COLO668 (cell line): ENCODE measurements at regions not wholly inside any gene's neighbourhood (a gene's known extent, or its start where the extent isn't known, plus 50 kb on each side); places are given as distances from the start of the nearest gene placed in this dataset.
A peak's percentile ranks its signal among the peaks of the same experiment; 100 is the strongest.
"Not testable (repeated sequence)": the region's sequence is repeated elsewhere in the genome, so short reads cannot be mapped to it uniquely, and the experiment has no call there.

Source experiments
- DNase-seq: peaks from one replicate; lab custom pipeline; 2025; ENCODE audit not compliant: unreplicated experiment; lab: John Stamatoyannopoulos, UW

- peak; percentile 79 for DNase-seq
These were observed 402.5 kb downstream of the STK39 start for GRCh38 chr2:167844714-167845530.

- no peak for DNase-seq
These were observed 403.7 kb downstream of the STK39 start for GRCh38 chr2:167843657-167844056.

- no peak for DNase-seq
These were observed 404.2 kb downstream of the STK39 start for GRCh38 chr2:167843217-167843616.

DNA sequence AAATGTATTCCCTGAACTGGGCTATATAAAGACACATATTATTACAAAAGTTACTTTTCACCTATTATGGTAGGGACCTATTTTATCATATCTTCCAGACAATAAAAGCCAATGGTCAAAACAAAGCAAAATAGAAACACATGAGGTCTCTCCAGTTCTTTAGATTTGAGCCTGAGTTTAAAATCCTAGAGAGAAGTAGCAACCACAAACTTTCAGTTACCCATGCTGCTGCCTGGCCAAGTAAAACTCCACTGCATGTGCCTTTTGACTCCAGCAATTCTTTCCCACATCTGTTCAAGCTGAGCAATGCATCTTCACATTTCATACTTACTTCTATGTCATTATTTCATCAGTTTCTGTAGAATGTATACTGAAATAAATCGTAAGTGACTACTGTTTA, 405.3 kb downstream of the STK39 start:
- no peak for DNase-seq

DNA sequence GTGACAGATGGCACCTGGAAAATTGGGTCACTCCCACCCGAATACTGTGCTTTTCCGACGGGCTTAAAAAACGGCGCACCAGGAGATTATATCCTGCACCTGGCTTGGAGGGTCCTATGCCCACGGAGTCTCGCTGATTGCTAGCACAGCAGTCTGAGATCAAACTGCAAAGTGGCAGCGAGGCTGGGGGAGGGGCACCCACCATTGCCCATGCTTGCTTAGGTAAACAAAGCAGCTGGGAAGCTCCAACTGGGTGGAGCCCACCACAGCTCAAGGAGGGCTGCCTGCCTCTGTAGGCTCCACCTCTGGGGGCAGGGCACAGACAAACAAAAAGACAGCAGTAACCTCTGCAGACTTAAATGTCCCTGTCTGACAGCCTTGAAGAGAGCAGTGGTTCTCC, 412.1 kb downstream of the STK39 start:
- not testable (repeated sequence) for DNase-seq

GRCh38 chr2:167834707-167835106, 412.7 kb downstream of the STK39 start:
- DNase-seq: no peak

- no peak for DNase-seq
These were observed 414.1 kb downstream of the STK39 start for GRCh38 chr2:167833294-167833693.

DNA sequence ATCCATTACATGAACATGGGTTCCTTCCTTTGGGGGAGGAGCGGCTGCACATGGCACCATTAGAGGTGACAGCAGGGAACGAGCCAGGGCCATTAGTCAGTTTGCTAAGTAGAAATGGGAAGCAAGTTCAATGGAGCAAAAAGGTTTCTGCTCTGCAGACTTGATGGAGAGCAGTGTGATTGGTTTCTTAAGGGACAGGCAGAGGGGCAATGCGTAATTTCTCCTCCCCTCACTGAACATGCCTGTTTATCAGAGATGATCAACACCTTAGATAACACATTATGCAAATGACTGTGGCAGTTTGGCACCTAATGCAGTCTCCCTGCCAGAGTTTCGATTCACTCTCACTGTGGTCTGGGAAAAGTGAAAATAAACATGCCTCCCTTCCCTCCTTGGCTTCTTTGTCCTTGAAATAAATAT, 414.5 kb downstream of the STK39 start:
- DNase-seq: no peak

- no peak for DNase-seq
These were observed 419.9 kb downstream of the STK39 start for GRCh38 chr2:167827352-167828097.

GRCh38 chr2:167826906-167827305, 420.5 kb downstream of the STK39 start:
- DNase-seq: no peak

DNA sequence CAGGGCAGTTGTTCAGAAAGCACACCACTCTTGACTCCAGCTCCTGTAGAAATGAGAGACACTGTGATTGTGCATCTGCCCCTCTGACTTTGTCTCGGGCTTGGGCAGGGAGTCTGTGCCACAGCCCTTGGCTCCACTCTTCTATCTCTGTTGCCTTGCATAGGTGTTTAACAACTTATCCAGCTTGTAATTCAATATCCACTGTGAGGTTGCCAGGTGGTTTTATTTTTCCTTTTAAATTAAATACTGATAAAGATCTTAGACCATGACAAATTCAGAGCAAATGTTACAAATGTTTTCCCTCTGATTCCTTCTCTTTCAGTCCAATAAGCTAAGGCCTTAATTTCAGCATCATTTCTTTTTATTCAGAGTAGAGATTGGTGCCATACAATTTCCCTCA, 421.7 kb downstream of the STK39 start:
- DNase-seq: no peak

DNA sequence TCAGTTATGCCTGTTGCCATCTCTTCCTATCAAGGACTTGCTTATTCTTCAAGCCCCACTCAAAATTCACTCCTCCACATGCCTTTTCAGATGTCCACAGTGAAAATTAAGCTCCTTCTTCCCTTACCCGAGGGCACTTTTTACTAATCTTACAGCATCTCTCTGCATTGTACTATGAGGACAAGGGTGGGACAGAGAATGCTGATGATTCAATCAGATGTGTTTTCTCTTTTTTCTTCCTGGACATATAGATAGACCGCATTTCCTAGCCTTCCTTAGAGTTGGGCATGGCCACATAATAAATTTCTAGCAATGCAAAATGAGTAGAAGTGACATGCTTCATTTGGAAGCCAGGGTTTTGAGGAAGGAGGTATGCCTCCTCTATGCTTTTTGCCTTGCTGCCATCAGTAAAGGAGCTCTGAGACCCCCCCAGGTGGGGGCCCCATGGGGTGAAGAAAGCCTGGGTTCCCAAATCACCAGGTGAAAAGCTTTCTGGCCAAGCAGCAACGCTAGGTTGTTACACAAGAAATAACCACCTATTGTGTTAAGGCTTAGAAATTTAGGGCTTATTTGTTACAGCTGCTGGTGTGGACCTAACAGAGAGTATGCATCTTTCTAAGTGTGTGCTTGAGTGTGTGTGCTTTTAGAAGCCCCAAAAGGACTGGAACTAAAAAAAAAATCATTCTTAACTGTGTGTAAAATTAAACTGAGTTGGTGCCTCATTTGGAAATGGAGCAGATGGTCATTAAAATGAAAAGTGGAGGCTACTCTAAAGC, 424.5 kb downstream of the STK39 start:
- DNase-seq: no peak

GRCh38 chr2:167820488-167820887, 426.9 kb downstream of the STK39 start:
- DNase-seq: no peak

DNA sequence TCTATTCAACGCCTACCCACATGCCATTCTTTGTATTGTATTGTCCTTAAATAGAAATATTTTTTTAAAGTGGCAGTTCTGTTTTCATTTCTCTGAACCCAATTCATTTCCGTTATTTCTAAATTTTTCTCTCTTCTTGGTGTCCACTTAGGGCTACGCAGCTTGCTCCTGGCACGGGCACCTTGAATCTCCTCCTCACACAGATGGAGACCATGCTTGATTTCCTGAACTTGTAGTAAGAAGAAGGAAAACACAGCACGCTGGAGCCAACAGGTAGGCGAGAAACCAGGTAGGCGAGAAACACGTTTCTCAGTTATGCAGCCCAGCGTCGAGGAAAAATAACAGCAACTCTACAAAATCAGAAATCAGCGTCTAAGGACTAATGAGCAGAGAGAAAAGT, 428.9 kb downstream of the STK39 start:
- no peak for DNase-seq

GRCh38 chr2:167817908-167818307, 429.5 kb downstream of the STK39 start:
- no peak for DNase-seq

DNA sequence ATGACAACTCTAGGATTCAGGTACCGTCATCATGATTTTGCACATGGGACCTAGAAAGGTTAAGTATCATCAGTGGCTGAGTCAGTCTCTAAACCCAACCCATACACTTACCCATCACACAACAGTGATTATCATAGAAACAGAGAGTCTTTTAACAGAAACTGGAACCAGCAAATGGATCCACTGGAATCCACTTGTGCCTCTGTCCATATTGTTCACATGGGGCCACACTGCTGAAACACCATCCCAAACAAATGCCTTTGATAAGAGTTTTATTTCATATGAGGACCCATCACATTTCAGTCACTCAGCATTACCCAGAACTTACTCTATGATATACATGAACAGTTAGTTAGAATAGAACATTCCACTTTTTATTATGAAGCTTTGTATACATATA, 430.0 kb downstream of the STK39 start:
- DNase-seq: no peak

DNA sequence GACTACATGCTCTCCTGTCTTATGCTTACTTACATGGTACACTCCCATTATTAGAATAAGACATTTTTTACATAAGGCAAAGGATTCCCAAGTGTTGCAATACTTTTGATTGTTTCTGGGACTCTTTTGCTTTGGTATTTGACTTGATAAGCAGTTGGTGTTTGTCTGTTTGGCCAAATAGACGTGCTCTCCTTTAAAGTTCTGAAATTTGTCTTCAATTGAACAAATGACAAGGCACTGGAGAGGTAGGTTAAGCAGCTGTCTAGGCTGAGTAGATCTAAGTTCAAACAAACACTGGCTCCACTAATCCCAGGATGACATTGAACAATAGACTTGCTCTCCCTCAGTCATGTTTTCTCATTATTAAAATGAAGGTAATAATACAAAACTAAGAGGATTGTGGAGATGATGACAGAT, 430.5 kb downstream of the STK39 start:
- DNase-seq: no peak

DNA sequence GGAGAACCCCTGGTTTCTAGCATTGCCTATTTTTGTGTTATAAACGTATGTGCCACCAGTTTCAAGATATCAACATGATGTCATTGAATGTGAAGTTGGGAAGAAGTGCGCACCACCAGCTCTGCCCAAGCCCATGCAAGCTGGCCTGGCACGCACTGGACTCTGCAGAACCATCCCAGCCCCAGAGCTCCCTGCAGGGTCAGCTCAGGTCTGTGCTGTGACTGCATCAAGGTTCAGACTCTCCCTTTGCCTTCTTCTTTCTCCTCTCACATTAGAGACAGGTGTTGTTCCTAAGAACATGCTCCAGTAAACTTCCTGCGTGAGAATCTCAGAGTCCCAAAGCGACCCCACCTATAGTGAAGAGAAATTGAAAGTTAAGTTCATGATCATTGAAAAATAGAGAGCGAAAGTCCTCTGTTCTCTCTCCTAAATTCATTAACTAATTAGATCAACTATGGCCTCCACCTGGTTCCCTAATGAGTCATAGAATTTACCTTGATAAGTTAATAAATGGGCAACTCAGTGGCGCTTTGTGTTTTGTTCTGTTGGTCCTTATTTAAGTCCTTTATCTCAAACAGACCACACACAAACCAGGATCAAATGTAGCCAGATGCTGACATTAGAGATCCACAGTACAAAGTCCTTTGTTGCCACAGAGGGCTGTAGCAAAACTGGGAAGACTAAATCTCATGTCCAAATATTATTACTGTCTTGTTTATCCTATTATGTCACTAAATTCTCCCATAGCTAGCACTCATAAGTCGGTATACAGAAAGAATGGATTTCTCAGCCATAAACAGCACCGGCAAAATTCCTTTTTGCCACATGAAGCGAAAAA, 432.3 kb downstream of the STK39 start:
- no peak for DNase-seq

DNA sequence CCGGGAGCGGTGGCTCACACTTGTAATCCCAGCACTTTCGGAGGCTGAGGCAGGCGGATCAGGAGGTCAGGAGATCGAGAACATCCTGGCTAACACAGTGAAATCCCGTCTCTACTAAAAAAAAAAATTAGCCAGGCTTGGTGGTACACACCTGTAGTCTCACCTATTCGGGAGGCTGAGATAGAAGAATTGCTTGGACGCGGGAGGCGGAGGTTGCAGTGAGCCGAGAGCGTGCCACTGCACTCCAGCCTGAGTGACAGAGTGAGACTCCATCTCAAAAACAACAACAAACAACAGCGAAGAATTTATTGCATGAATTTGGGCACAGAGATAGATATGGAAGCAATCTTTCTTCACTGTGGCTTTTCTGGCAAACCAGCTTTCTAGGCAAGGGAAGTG, 432.9 kb downstream of the STK39 start:
- not testable (repeated sequence) for DNase-seq

DNA sequence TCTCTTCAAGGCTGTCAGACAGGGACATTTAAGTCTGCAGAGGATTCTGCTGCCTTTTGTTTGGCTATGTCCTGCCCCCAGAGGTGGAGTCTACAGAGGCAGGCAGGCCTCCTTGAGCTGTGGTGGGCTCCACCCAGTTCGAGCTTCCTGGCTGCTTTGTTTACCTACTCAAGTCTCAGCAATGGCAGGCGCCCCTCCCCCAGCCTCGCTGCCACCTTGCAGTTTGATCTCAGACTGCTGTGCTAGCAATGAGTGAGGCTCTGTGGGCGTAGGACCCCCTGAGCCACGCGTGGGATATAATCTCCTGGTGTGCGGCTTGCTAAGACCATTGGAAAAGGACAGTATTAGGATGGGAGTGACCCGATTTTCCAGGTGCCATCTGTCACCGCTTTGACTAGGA, 437.6 kb downstream of the STK39 start:
- DNase-seq: not testable (repeated sequence)
